Activated CD4-positive, alpha-beta T cell treated with anti-CD3 and anti-CD28 coated beads, Interleukin-2, amount 10 ng/mL, durations not matched to agents 24 days and 14 days (primary cell): ENCODE measurements at regions not wholly inside any gene's neighbourhood (a gene's known extent, or its start where the extent isn't known, plus 50 kb on each side); places are given as distances from the start of the nearest gene placed in this dataset.

Experiments used
- DNase-seq: peaks from one replicate; pipeline ENCODE4 v3.0.0; 2022
- H3K27ac Mint-ChIP-seq: one replicate; pipeline ENCODE4 v1.8.0; 2022; ENCODE audit warnings: mild to moderate bottlenecking, mixed read lengths
- H3K27me3 Mint-ChIP-seq: one replicate; pipeline ENCODE4 v1.8.0; 2022; ENCODE audit warnings: mixed read lengths
- H3K36me3 Mint-ChIP-seq: one replicate; pipeline ENCODE4 v1.8.0; 2022; ENCODE audit warnings: low read depth, mild to moderate bottlenecking, mixed read lengths
- H3K4me1 Mint-ChIP-seq: one replicate; pipeline ENCODE4 v1.8.0; 2021; ENCODE audit warnings: mixed read lengths
- H3K4me3 Mint-ChIP-seq: one replicate; pipeline ENCODE4 v1.8.0; 2022; ENCODE audit warnings: mild to moderate bottlenecking, moderate library complexity, mixed read lengths
- H3K9me3 Mint-ChIP-seq: one replicate; pipeline ENCODE4 v1.8.0; 2021; ENCODE audit warnings: mixed read lengths
- intact Hi-C: fragments of 100-400 bp; cut with micrococcal nuclease; formaldehyde crosslinking; loops from one replicate; pipeline ENCODE4 v1.15.1; 2023

- H3K36me3 Mint-ChIP-seq = no peaks in the 10 kb centered on the region
- DNase-seq = no peak
- no peaks in the 10 kb centered on the region for H3K27me3 Mint-ChIP-seq
- no peak overlapping the region for H3K27ac Mint-ChIP-seq
- no peaks in the 10 kb centered on the region for H3K9me3 Mint-ChIP-seq
- H3K4me3 Mint-ChIP-seq = no peak overlapping the region
- H3K4me1 Mint-ChIP-seq = no peaks in the 10 kb centered on the region
- intact Hi-C loops = no loop called here
Measured at GRCh38 chr1:184284900-184285299, 101.9 kb upstream of the C1orf21 start.

DNA sequence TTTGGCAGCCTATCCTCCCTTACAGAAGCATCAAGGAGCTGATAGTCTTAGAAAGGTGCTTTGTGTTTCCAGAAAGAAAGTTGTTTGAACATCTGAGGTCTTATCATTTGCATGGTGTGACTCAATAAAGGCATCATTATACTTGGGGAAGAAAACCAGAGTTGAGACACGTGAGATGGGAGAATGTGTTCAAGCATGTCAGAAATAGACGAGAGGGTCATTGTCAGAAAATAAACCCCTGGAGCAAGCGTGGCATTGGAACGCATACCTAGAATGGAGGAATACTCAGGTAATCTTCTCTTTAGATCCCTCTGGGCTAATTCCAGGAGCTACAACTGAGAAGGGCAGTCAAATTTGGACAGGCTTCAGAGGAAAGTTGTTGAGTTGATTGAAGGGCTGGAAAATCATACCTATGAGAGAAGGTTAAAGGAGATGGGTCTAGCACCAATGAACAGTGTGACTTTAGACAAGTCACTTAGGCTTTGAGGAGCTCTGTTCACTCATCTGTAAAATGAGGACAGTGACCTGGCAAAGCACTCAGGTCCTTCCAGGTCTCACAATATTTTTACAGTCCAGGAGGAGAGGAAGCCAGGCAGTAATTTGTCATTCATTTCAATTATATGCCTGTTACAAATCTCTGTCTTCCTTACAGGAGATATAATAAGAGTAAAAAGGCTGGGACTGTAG is 101.3 kb upstream of the C1orf21 start:
- Mint-ChIP-seq H3K36me3 (no peaks in the 10 kb centered on the region), H3K9me3 (peaks cover 1% of the 10 kb centered on the region), H3K27ac (no peak overlapping the region), H3K4me3 (no peak overlapping the region), H3K4me1 (no peaks in the 10 kb centered on the region), H3K27me3 (no peaks in the 10 kb centered on the region)
- DNase-seq = no peak
- intact Hi-C loops = no loop called here

DNA sequence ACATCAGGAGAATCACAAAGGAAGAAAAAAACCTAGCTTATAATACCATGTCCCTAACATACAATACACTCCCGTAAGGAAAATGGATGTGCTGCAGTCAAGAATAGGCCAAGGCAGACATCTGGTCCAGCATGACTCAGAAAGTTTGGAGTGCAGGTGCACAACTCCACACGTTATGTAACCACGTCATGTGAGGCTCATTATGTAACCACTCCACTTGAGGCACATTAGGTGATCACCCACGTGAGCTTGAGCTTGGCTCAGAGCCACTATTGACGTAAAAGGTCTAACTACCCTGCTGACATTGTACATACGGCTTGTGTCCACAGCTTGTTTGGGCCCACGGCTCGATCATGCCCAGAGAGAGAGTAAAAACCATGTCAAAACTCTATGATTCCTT is 99.8 kb upstream of the C1orf21 start:
- Mint-ChIP-seq H3K27me3 (no peaks in the 10 kb centered on the region), H3K4me1 (no peaks in the 10 kb centered on the region), H3K4me3 (no peak overlapping the region), H3K9me3 (peaks cover 8% of the 10 kb centered on the region), H3K27ac (no peak overlapping the region), H3K36me3 (no peaks in the 10 kb centered on the region)
- no peak for DNase-seq
- intact Hi-C loops = no loop called here

GRCh38 chr1:184289825-184290550 is 96.8 kb upstream of the C1orf21 start:
- H3K9me3 Mint-ChIP-seq = peaks cover 11% of the 10 kb centered on the region
- no peaks in the 10 kb centered on the region for H3K36me3 Mint-ChIP-seq
- H3K4me1 Mint-ChIP-seq = no peaks in the 10 kb centered on the region
- intact Hi-C loops = no loop called here
- DNase-seq = no peak
- H3K27me3 Mint-ChIP-seq = no peaks in the 10 kb centered on the region
- no peak overlapping the region for H3K4me3 Mint-ChIP-seq
- H3K27ac Mint-ChIP-seq = no peak overlapping the region

DNA sequence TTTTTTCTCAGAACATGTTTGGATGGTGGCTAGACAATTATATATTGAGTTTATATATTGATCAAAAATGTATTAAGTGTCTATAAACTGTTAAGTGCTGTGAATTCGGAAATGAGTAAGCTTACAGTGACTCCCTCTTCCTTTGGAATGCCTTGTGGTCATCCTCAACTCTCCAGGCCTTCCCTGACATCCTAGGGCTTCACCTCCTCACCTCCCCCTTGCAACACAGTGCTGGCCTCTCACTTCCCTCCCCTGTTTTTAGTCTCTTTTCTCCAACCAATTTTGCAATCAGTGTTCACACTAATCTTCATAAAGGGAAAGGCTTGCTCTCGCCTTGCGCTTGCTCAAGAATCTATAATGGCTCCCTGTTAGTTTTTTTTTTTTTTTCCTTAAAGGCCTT is 95.1 kb upstream of the C1orf21 start:
- no peaks in the 10 kb centered on the region for H3K27me3 Mint-ChIP-seq
- H3K4me3 Mint-ChIP-seq = no peak overlapping the region
- peaks cover 11% of the 10 kb centered on the region for H3K9me3 Mint-ChIP-seq
- H3K4me1 Mint-ChIP-seq = no peaks in the 10 kb centered on the region
- intact Hi-C loops = no loop called here
- no peak for DNase-seq
- H3K27ac Mint-ChIP-seq = no peak overlapping the region
- no peaks in the 10 kb centered on the region for H3K36me3 Mint-ChIP-seq

DNA sequence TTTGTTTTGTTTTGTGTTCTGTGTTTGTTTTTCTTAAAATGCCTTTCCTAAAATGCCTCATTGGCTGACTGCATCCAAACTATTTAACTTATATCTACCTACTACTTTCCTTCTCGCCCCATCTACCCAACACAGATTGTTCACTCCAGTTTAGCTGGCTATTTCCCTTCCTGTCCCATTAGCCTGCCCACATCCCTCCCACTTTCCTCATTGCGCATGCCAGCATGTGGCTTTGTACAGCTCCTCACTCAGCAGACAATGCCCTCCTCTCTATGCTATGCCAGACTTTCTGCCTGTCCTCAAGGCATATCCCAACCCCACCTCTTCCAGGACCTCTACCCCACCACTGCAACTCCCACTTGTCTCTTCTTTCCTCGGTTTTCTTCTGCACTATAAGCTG is 94.7 kb upstream of the C1orf21 start:
- intact Hi-C loops = no loop called here
- peaks cover 11% of the 10 kb centered on the region for H3K9me3 Mint-ChIP-seq
- H3K27me3 Mint-ChIP-seq = no peaks in the 10 kb centered on the region
- no peak overlapping the region for H3K27ac Mint-ChIP-seq
- no peaks in the 10 kb centered on the region for H3K36me3 Mint-ChIP-seq
- no peak for DNase-seq
- no peak overlapping the region for H3K4me3 Mint-ChIP-seq
- no peaks in the 10 kb centered on the region for H3K4me1 Mint-ChIP-seq

DNA sequence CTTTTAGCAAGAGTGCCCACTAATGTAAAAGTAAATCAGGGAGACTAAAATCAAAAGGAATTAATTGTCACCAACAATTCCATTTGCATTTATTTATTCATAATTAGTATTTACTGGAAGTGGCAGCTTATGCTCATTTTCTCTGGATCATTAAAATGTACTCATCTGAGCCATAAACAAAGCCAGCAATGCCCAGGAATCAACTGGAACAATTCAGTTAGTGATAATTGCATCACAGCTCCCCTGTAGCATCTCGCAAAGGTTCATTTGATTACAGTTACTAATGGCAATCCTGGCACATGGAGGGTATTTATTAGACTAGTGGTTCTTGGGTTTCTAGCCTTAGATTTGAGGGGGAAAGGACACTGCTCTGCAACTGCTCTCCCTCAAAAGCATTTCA is 92.7 kb upstream of the C1orf21 start:
- Mint-ChIP-seq H3K36me3 (no peaks in the 10 kb centered on the region), H3K27me3 (peaks cover 3% of the 10 kb centered on the region), H3K4me1 (no peaks in the 10 kb centered on the region), H3K9me3 (peaks cover 11% of the 10 kb centered on the region), H3K4me3 (no peak overlapping the region), H3K27ac (no peak overlapping the region)
- DNase-seq = no peak
- intact Hi-C loops = no loop called here

DNA sequence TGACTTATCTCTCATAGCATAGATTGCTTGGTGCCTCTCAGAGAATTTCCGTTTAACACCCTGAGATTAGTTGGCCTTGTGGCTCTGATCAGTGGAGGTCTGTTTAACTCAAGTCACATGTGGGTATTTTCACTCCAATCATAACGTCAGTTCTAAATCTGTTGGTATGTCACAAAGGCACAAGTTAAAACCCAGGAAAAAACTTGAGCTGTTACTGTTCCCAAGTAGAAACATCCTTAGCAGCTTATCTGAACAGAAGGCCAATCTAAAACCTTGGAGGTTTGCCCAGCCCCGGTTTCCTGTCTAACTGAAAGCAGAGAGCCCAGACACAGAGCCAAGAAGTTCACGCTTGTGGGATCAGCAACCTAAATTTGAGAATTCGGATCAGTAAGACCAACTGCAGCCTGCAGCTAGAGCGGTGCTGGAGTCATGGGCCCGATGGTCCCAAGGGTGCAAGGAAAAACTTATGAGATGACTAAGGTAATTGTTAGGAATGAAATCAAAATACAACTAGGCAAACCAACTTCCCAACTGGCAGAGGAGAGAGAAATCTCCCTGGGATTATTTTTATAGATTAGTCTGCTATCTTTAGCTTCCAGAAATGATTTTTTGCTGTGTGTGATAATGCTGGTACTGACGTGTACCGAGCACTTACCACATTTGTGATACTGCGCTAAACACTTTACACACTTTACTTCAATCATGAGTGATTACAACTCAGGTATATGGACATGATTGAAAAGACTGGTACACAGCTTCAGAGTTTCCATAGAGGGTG is 90.2 kb upstream of the C1orf21 start:
- H3K27me3 Mint-ChIP-seq = peaks cover 3% of the 10 kb centered on the region
- H3K27ac Mint-ChIP-seq = no peak overlapping the region
- no peaks in the 10 kb centered on the region for H3K4me1 Mint-ChIP-seq
- H3K36me3 Mint-ChIP-seq = no peaks in the 10 kb centered on the region
- intact Hi-C loops = no loop called here
- H3K4me3 Mint-ChIP-seq = no peak overlapping the region
- DNase-seq = no peak
- peaks cover 5% of the 10 kb centered on the region for H3K9me3 Mint-ChIP-seq

DNA sequence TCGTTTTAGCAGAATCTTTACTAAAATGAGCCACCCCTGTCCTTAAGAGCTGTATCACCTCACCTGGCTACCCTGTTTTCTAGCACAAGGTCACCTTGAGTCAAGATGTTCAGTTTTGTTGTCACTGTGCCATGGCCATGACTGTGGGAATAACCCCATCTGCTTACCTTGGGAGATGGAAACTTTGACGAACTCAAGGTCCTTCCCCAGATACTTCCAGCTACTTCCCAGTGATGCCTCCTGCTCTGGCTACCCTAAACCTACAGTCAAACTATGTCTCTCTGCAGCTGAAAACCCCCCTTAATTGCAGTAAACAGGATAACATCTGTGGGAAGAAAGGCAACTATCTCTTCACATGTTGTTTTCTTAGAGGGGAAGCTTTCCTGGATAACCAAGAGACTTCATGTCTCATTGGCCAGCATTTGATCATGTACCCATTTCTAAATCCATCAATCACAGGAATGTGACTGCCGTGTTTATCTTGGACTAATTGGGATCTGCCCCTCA is 89.5 kb upstream of the C1orf21 start:
- no peak overlapping the region for H3K4me3 Mint-ChIP-seq
- H3K9me3 Mint-ChIP-seq = no peaks in the 10 kb centered on the region
- no peaks in the 10 kb centered on the region for H3K36me3 Mint-ChIP-seq
- H3K4me1 Mint-ChIP-seq = no peaks in the 10 kb centered on the region
- no peak for DNase-seq
- H3K27me3 Mint-ChIP-seq = peaks cover 3% of the 10 kb centered on the region
- H3K27ac Mint-ChIP-seq = no peak overlapping the region
- intact Hi-C loops = no loop called here

DNA sequence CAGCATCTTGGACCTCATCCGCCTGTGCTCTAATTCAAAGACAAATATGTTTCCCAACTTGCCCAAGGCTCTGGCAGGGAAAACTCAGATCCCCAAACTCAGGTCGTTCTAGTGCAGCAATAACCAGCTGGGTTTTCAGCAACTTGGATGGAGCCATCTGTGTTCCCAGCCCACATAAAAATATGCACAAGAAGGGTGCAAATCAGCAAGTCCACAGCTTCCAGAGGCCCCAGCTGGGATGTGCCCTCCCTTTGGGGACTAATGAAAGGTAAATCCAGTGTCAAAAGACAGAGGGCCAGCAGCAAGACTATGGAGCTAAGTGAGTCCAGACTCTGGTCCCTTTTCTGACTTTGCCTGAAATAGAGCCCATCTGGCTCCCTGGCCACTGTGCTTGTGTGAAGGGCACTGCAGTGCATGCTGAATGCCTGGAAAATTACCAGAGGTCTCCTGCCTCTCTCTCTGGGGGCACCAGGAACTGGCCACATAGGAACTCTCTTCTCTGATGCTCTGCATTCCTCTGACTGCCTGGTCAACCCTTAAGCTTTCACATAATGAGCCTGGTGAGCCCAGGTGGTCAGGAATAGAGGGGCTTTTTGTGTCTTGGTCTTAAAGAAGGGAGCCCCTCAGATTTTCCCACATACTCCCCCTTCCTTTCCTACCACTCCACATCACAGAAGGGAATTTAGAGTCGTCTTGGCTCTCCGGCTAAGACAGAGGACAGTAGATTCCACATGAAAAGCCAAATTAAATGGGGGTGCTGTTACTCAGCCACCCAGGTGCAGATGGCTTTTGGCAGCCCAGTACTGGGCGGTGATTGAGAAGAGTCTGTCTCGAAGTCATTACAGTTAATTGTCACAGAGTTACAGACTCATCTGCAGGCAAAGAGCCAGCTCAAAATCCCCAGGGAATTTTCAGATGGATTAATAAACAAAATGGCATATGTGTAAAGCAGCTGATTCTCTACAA is 88.1 kb upstream of the C1orf21 start:
- Mint-ChIP-seq H3K27me3 (peaks cover 5% of the 10 kb centered on the region), H3K36me3 (no peaks in the 10 kb centered on the region), H3K4me1 (no peaks in the 10 kb centered on the region), H3K27ac (no peak overlapping the region), H3K4me3 (no peak overlapping the region), H3K9me3 (no peaks in the 10 kb centered on the region)
- DNase-seq = no peak
- intact Hi-C loops = no loop called here

DNA sequence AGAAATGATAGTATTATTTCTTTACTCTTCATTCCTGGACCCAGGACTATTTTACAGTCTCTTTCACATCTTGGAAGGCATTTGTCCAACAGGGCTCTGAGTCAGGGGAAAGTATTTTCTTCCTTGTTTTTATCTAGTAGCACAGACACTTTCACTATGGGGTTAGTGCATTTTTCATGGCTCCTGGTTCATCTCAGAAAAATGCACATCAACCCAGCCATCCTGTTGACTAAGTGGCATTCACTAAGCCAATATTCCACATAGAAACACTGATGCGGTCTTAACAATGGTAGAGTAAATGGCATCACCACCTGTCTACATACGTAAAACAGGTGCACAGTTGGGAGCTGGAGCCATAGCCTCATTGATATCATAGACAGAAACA is 87.4 kb upstream of the C1orf21 start:
- no peaks in the 10 kb centered on the region for H3K36me3 Mint-ChIP-seq
- H3K4me3 Mint-ChIP-seq = no peak overlapping the region
- H3K4me1 Mint-ChIP-seq = no peaks in the 10 kb centered on the region
- DNase-seq = no peak
- peaks cover 5% of the 10 kb centered on the region for H3K27me3 Mint-ChIP-seq
- intact Hi-C loops = no loop called here
- H3K27ac Mint-ChIP-seq = no peak overlapping the region
- no peaks in the 10 kb centered on the region for H3K9me3 Mint-ChIP-seq

DNA sequence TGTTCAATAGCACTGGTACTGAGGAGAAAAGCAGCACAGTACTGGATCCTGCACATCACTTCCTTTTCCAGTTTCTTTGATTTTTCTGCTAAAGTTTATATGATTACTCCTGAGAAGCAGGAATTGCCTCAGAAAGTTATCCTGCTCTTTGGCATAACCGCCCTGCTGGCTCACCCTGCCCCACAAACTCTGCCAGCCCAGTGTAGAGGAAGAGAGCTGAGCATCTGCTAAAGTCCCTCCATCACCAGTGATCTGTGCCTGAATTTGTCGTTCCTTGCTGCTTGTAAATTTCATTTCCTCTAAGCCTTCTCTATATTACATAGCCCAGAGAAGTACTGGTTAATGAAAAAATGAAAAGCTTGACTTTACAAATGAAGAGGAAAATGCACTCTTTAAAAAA is 87.0 kb upstream of the C1orf21 start:
- intact Hi-C loops = no loop called here
- H3K27me3 Mint-ChIP-seq = peaks cover 5% of the 10 kb centered on the region

DNA sequence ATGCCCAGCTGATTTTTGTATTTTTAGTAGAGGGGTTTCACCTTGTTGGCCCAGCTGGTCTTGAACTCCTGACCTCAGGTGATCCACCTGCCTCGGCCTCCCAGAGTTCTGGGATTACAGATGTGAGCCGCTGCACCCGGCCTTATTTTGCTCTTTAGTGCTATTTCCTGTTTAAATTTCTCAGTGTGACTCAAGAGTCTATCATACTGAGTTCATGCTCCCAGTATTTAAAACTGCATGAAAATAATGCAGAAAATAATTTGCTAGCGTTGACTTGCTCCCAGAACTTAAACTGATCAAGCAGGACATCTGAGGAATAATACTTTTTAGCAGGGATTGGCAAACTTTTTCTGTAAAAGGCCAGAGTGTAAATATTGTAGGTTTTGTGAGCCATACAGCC is 86.4 kb upstream of the C1orf21 start:
- no peak for DNase-seq
- H3K9me3 Mint-ChIP-seq = no peaks in the 10 kb centered on the region
- no peak overlapping the region for H3K27ac Mint-ChIP-seq
- peaks cover 5% of the 10 kb centered on the region for H3K27me3 Mint-ChIP-seq
- H3K4me1 Mint-ChIP-seq = no peaks in the 10 kb centered on the region
- H3K36me3 Mint-ChIP-seq = no peaks in the 10 kb centered on the region
- no peak overlapping the region for H3K4me3 Mint-ChIP-seq
- intact Hi-C loops = no loop called here

More for the DNA sequence above, 87.0 kb upstream of the C1orf21 start:
- Mint-ChIP-seq H3K9me3 (no peaks in the 10 kb centered on the region), H3K4me1 (no peaks in the 10 kb centered on the region), H3K27ac (no peak overlapping the region), H3K36me3 (no peaks in the 10 kb centered on the region), H3K4me3 (no peak overlapping the region)
- no peak for DNase-seq
